CD4-positive, alpha-beta memory T cell (primary cell): ENCODE measurements at regions not wholly inside any gene's neighbourhood (a gene's known extent, or its start where the extent isn't known, plus 50 kb on each side); places are given as distances from the start of the nearest gene placed in this dataset.

ENCODE experiments used
- CTCF ChIA-PET: fragments of 350-600 bp; sonication (Branson Sonifier 250); formaldehyde crosslinking; loops from one replicate; lab custom pipeline; 2021; ENCODE audit warnings: inconsistent platforms; ENCODE audit not compliant: partially characterized antibody; lab: Charles Lee
- POLR2A ChIA-PET: fragments of 350-600 bp; sonication (Branson Sonifier 250); formaldehyde crosslinking; loops from one replicate; lab custom pipeline; 2021; ENCODE audit not compliant: partially characterized antibody; lab: Charles Lee
- DNase-seq, 5 donors: peaks; one replicate each; pipeline versions ENCODE4 v3.0.0 to v3.0.0-alpha.2; 2020 to 2022; ENCODE audit warnings: mixed read lengths in 1 of 5
- H3K27ac ChIP-seq: one replicate; pipeline ENCODE4 v1.7.0; 2013; ENCODE audit warnings: low read depth, low read length
- H3K27me3 ChIP-seq: 2 replicates; pipeline ENCODE4 v1.7.0; 2013; ENCODE audit warnings: mild to moderate bottlenecking, low read length, moderate library complexity; ENCODE audit not compliant: insufficient read depth
- H3K36me3 ChIP-seq: 2 replicates; pipeline ENCODE4 v1.7.0; 2013; ENCODE audit warnings: mild to moderate bottlenecking, low read length, moderate library complexity; ENCODE audit not compliant: insufficient read depth
- H3K4me1 ChIP-seq: 2 replicates; pipeline ENCODE4 v1.7.0; 2013; ENCODE audit warnings: mild to moderate bottlenecking, low read length, moderate library complexity; ENCODE audit not compliant: insufficient read depth
- H3K4me3 ChIP-seq, 2 donors: one replicate each; pipeline ENCODE4 v1.7.0; 2013; ENCODE audit warnings: low read length in 2 of 2, mild to moderate bottlenecking in 1 of 2
- H3K9me3 ChIP-seq, 2 donors: one replicate each; pipeline ENCODE4 v1.7.0; 2013; ENCODE audit warnings: low read length in 2 of 2, control low read depth in 1 of 2; ENCODE audit not compliant: control insufficient read depth in 1 of 2
- H3K27ac Mint-ChIP-seq, 7 donors: one replicate each; pipeline ENCODE4 v1.8.0; 2020 to 2021; ENCODE audit warnings: mixed read lengths in 7 of 7, mild to moderate bottlenecking in 6 of 7, inconsistent platforms in 3 of 7, moderate library complexity in 3 of 7
- H3K27me3 Mint-ChIP-seq, 2 donors: one replicate each; pipeline ENCODE4 v1.8.0; 2020 to 2021; ENCODE audit warnings: mixed read lengths in 2 of 2
- H3K36me3 Mint-ChIP-seq, 2 donors: one replicate each; pipeline ENCODE4 v1.8.0; 2020 to 2021; ENCODE audit warnings: mixed read lengths in 2 of 2, inconsistent platforms in 1 of 2, mild to moderate bottlenecking in 1 of 2
- H3K4me1 Mint-ChIP-seq, 4 donors: one replicate each; pipeline ENCODE4 v1.8.0; 2020 to 2021; ENCODE audit warnings: mixed read lengths in 4 of 4, mild to moderate bottlenecking in 1 of 4
- H3K4me3 Mint-ChIP-seq, 8 donors: one replicate each; pipeline ENCODE4 v1.8.0; 2020 to 2021; ENCODE audit warnings: mixed read lengths in 8 of 8, mild to moderate bottlenecking in 7 of 8, moderate library complexity in 6 of 8, inconsistent platforms in 3 of 8
- H3K9me3 Mint-ChIP-seq, 8 donors: one replicate each; pipeline ENCODE4 v1.8.0; 2020 to 2021; ENCODE audit warnings: mixed read lengths in 8 of 8, mild to moderate bottlenecking in 5 of 8, inconsistent platforms in 3 of 8, moderate library complexity in 1 of 8
- intact Hi-C: fragments of 100-400 bp; cut with micrococcal nuclease; formaldehyde crosslinking; loops from one replicate; pipeline ENCODE4 v1.15.1; 2023

DNA sequence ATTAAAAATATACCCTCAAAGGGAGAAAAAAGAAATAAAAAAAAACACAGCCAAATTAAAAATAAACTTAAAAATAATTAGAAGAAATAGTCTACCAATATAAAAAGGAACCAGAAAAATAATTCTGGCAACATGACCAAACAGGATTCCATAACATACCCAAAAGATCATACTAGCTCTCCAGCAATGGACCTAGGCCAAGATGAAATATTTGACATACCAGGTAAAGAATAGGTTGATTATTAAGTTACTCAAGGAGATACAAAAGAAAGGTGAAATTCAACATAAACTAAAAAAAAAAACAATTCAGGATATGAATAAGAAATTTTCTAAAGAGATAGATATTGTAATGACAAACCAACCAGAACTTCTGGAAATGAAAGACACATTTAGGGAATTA is 121.3 kb upstream of the SCAF11 start:
- H3K36me3 Mint-ChIP-seq = peaks cover 2 to 11% of the 10 kb centered on the region in 2 donors
- Histone ChIP-seq H3K27me3 (no peaks in the 10 kb centered on the region), H3K9me3 (no peaks in the 10 kb centered on the region)

GRCh38 chr12:46110928-46111699 is 120.7 kb upstream of the SCAF11 start:
- no peak for DNase-seq
- no peak overlapping the region for H3K4me3 ChIP-seq
- no peaks in the 10 kb centered on the region for H3K4me1 ChIP-seq
- intact Hi-C loops = no loop called here
- Mint-ChIP-seq H3K9me3 (peaks cover 0 to 17% (median 12%) of the 10 kb centered on the region in 8 donors), H3K36me3 (peaks cover 2 to 11% of the 10 kb centered on the region in 2 donors), H3K4me3 (no peak overlapping the region), H3K4me1 (no peaks in the 10 kb centered on the region), H3K27me3 (peaks cover 8 to 13% of the 10 kb centered on the region in 2 donors), H3K27ac (no peak overlapping the region)
- H3K27ac ChIP-seq = no peak overlapping the region
- H3K36me3 ChIP-seq = no peaks in the 10 kb centered on the region
- ChIA-PET CTCF (interaction anchor here (2.7 kb wide), 1 partner anchor 14 kb away, joined by 13 read pairs; no protein-coding TSS in a partner anchor), POLR2A (no interaction called here)
- no peaks in the 10 kb centered on the region for H3K9me3 ChIP-seq
- H3K27me3 ChIP-seq = no peaks in the 10 kb centered on the region

More for the DNA sequence above, 121.3 kb upstream of the SCAF11 start:
- H3K9me3 Mint-ChIP-seq = peaks cover 0 to 17% (median 12%) of the 10 kb centered on the region in 8 donors
- Histone ChIP-seq H3K27ac (no peak overlapping the region), H3K4me3 (no peak overlapping the region), H3K36me3 (no peaks in the 10 kb centered on the region), H3K4me1 (no peaks in the 10 kb centered on the region)
- H3K27ac Mint-ChIP-seq = no peak overlapping the region
- H3K4me3 Mint-ChIP-seq = no peak overlapping the region
- H3K27me3 Mint-ChIP-seq = peaks cover 8 to 13% of the 10 kb centered on the region in 2 donors
- intact Hi-C loops = no loop called here
- CTCF ChIA-PET = interaction anchor here (2.7 kb wide), 1 partner anchor 14 kb away, joined by 13 read pairs; no protein-coding TSS in a partner anchor
- H3K4me1 Mint-ChIP-seq = no peaks in the 10 kb centered on the region
- DNase-seq = no peak
- POLR2A ChIA-PET = no interaction called here

DNA sequence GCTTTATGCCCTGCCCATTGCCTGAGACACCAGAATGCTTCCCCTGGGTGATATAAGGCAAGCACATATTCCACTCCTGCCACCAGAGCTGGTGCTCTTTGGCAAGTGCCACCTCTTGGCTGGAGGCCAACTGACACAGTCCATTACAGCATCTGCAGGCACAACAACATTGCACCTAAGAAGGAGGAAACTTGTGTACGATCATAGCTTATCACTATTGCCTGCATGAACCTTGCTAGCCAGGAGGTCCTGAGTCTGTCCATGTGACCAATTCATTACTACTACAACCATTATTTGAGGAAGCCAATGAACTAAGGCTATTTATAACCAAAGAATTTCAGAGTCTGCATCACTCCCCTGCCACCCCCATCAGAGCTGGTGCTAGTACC is 119.8 kb upstream of the SCAF11 start:
- H3K9me3 ChIP-seq = no peaks in the 10 kb centered on the region
- no peaks in the 10 kb centered on the region for H3K4me1 ChIP-seq
- no peak overlapping the region for H3K4me3 ChIP-seq
- no peak overlapping the region for H3K27ac ChIP-seq
- no peak overlapping the region for H3K4me3 Mint-ChIP-seq
- peaks cover 8 to 13% of the 10 kb centered on the region in 2 donors for H3K27me3 Mint-ChIP-seq
- no peaks in the 10 kb centered on the region for H3K27me3 ChIP-seq
- peaks cover 2 to 11% of the 10 kb centered on the region in 2 donors for H3K36me3 Mint-ChIP-seq
- no peaks in the 10 kb centered on the region for H3K4me1 Mint-ChIP-seq
- ChIA-PET POLR2A (no interaction called here), CTCF (interaction anchor here (2.7 kb wide), 1 partner anchor 15 kb away, joined by 13 read pairs; no protein-coding TSS in a partner anchor)
- intact Hi-C loops = no loop called here
- H3K27ac Mint-ChIP-seq = no peak overlapping the region
- no peak for DNase-seq
- H3K9me3 Mint-ChIP-seq = peaks cover 0 to 17% (median 12%) of the 10 kb centered on the region in 8 donors
- H3K36me3 ChIP-seq = no peaks in the 10 kb centered on the region

GRCh38 chr12:46109343-46110222 is 119.2 kb upstream of the SCAF11 start:
- Mint-ChIP-seq H3K27ac (no peak overlapping the region), H3K36me3 (peaks cover 2 to 11% of the 10 kb centered on the region in 2 donors), H3K4me3 (no peak overlapping the region), H3K9me3 (peaks cover 0 to 17% (median 12%) of the 10 kb centered on the region in 8 donors), H3K4me1 (no peaks in the 10 kb centered on the region), H3K27me3 (peaks cover 8 to 13% of the 10 kb centered on the region in 2 donors)
- intact Hi-C loops = no loop called here
- no peaks in the 10 kb centered on the region for H3K9me3 ChIP-seq
- H3K4me1 ChIP-seq = no peaks in the 10 kb centered on the region
- ChIA-PET POLR2A (no interaction called here), CTCF (interaction anchor here (2.7 kb wide), 1 partner anchor 16 kb away, joined by 13 read pairs; no protein-coding TSS in a partner anchor)
- no peak overlapping the region for H3K4me3 ChIP-seq
- no peak for DNase-seq
- no peaks in the 10 kb centered on the region for H3K36me3 ChIP-seq
- H3K27ac ChIP-seq = no peak overlapping the region
- H3K27me3 ChIP-seq = no peaks in the 10 kb centered on the region

GRCh38 chr12:46108721-46109120 is 118.3 kb upstream of the SCAF11 start:
- no peak overlapping the region for H3K4me3 Mint-ChIP-seq
- H3K4me1 ChIP-seq = no peaks in the 10 kb centered on the region
- intact Hi-C loops = no loop called here
- no peaks in the 10 kb centered on the region for H3K36me3 ChIP-seq
- H3K9me3 ChIP-seq = no peaks in the 10 kb centered on the region
- H3K4me3 ChIP-seq = no peak overlapping the region
- H3K27ac Mint-ChIP-seq = no peak overlapping the region
- peaks cover 8 to 9% of the 10 kb centered on the region in 2 donors for H3K27me3 Mint-ChIP-seq
- no peaks in the 10 kb centered on the region for H3K4me1 Mint-ChIP-seq
- H3K36me3 Mint-ChIP-seq = peaks cover 2 to 11% of the 10 kb centered on the region in 2 donors
- ChIA-PET POLR2A (no interaction called here), CTCF (no interaction called here)
- H3K27me3 ChIP-seq = no peaks in the 10 kb centered on the region
- peaks cover 0 to 17% (median 12%) of the 10 kb centered on the region in 8 donors for H3K9me3 Mint-ChIP-seq
- no peak overlapping the region for H3K27ac ChIP-seq
- no peak for DNase-seq

DNA sequence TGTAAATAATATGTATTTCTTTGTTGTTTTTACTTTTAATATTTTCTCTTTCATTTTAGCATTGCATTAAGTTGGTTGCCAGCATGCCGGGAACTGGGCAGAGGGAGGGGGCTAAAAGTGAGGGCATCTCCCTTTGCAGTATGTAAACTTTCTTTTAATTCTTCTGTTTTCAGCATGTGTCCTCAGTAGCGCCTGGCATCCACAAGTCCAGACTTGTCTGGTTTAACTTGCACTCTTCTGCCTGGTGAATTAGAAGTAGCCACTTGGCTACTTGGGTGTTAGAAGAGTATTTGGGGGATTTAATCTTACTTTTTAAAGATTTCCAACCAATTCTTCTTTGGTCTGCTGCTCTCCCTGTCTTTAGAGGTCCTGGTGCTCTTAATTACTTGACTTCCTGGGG is 117.2 kb upstream of the SCAF11 start:
- H3K9me3 Mint-ChIP-seq = peaks cover 0 to 15% (median 9%) of the 10 kb centered on the region in 8 donors
- DNase-seq = no peak
- POLR2A ChIA-PET = no interaction called here

DNA sequence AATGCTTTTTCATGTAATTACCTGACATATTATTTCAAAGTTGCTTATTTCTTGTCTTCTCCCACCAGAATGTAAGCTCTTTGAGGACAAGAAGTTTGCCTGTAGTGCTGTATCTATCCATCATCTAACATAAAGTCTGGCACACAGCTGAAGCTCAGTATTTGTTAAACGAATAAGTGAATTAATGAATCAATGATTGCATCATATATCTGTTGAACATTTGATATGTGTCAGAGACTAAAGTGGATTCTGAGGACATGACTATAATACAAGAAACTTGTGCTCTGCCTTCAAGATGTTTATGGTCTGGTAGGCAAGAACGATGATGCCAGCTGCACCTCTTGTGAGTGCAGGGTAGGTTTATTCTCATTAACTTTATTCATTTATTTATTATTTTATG is 115.4 kb upstream of the SCAF11 start:
- CTCF ChIA-PET = interaction anchor here (1.4 kb wide), 1 partner anchor 19 kb away, joined by 4 read pairs; no protein-coding TSS in a partner anchor
- Mint-ChIP-seq H3K9me3 (peaks cover 0 to 2% (median 0%) of the 10 kb centered on the region in 8 donors), H3K4me1 (no peaks in the 10 kb centered on the region), H3K4me3 (no peak overlapping the region), H3K36me3 (no peaks in the 10 kb centered on the region), H3K27me3 (peaks cover 3 to 6% of the 10 kb centered on the region in 2 donors), H3K27ac (no peak overlapping the region)
- H3K4me1 ChIP-seq = no peaks in the 10 kb centered on the region
- no peaks in the 10 kb centered on the region for H3K27me3 ChIP-seq
- intact Hi-C loops = no loop called here
- no peaks in the 10 kb centered on the region for H3K9me3 ChIP-seq
- POLR2A ChIA-PET = no interaction called here
- no peaks in the 10 kb centered on the region for H3K36me3 ChIP-seq
- H3K27ac ChIP-seq = no peak overlapping the region
- no peak for DNase-seq
- H3K4me3 ChIP-seq = no peak overlapping the region

More for the DNA sequence above, 117.2 kb upstream of the SCAF11 start:
- intact Hi-C loops = no loop called here
- no peak overlapping the region for H3K27ac ChIP-seq
- peaks cover 2 to 11% of the 10 kb centered on the region in 2 donors for H3K36me3 Mint-ChIP-seq
- H3K9me3 ChIP-seq = no peaks in the 10 kb centered on the region
- no peaks in the 10 kb centered on the region for H3K27me3 ChIP-seq
- no peak overlapping the region for H3K4me3 ChIP-seq
- no peaks in the 10 kb centered on the region for H3K4me1 ChIP-seq
- no peak overlapping the region for H3K27ac Mint-ChIP-seq
- no peaks in the 10 kb centered on the region for H3K36me3 ChIP-seq
- peaks cover 3 to 7% of the 10 kb centered on the region in 2 donors for H3K27me3 Mint-ChIP-seq
- CTCF ChIA-PET = no interaction called here
- H3K4me1 Mint-ChIP-seq = no peaks in the 10 kb centered on the region
- no peak overlapping the region for H3K4me3 Mint-ChIP-seq
